ENCODE measurements at regions not wholly inside any gene's neighbourhood (a gene's known extent, or its start where the extent isn't known, plus 50 kb on each side); places are given as distances from the start of the nearest gene placed in this dataset.

- TF ChIP-seq CTCF (conservative IDR thresholded peaks at IDR 0.05 in 1 of 2, IDR thresholded peaks at IDR 0.05 in 1 of 2; ENCODE audit: low read depth in 1 of 2, low read length in 2 of 2) (no peak), EZH2 (IDR thresholded peaks at IDR 0.05; ENCODE audit: low read length, missing control alignments) (no peak)
These were observed 79.6 kb upstream of the TMEM72 start for GRCh38 chr10:44831581-44831980.
